WI38 (cell line): ENCODE measurements at regions not wholly inside any gene's neighbourhood (a gene's known extent, or its start where the extent isn't known, plus 50 kb on each side); places are given as distances from the start of the nearest gene placed in this dataset.
"Not testable (repeated sequence)": the region's sequence is repeated elsewhere in the genome, so short reads cannot be mapped to it uniquely, and the experiment has no call there.

Source experiments
- H3K4me3 ChIP-seq: 2 replicates; pipeline ENCODE4 v1.5.1; 2011; ENCODE audit warnings: low read depth, mild to moderate bottlenecking, control low read depth, low read length
- TF ChIP-seq, protein P1 (sequence below): IDR thresholded peaks from 2 replicates; pipeline ENCODE4 v1.5.1; 2012; ENCODE audit warnings: low read depth, mild to moderate bottlenecking, control low read depth, low read length

DNA sequence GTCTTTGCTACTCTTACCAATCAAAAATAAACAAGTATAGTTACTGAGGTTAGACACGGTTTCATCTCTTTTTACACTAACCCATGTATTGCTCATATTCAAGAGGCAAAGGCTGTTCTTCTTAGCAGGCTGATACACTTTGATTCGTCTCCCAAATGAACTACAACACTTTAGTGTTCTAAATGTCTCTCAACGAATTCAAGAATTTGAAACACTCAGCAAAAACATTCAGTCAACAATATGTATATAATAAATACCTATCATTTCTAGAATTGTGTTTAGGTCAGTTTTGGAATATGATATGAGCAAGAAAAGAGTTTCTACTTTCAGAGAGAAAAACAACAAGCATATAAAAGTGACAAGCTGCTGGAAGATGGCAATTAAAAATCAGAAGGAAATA, 669.6 kb upstream of the DPPA4 start:
- no peak overlapping the region for H3K4me3 ChIP-seq
- TF ChIP-seq, protein P1, sequence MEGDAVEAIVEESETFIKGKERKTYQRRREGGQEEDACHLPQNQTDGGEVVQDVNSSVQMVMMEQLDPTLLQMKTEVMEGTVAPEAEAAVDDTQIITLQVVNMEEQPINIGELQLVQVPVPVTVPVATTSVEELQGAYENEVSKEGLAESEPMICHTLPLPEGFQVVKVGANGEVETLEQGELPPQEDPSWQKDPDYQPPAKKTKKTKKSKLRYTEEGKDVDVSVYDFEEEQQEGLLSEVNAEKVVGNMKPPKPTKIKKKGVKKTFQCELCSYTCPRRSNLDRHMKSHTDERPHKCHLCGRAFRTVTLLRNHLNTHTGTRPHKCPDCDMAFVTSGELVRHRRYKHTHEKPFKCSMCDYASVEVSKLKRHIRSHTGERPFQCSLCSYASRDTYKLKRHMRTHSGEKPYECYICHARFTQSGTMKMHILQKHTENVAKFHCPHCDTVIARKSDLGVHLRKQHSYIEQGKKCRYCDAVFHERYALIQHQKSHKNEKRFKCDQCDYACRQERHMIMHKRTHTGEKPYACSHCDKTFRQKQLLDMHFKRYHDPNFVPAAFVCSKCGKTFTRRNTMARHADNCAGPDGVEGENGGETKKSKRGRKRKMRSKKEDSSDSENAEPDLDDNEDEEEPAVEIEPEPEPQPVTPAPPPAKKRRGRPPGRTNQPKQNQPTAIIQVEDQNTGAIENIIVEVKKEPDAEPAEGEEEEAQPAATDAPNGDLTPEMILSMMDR, result no peak

DNA sequence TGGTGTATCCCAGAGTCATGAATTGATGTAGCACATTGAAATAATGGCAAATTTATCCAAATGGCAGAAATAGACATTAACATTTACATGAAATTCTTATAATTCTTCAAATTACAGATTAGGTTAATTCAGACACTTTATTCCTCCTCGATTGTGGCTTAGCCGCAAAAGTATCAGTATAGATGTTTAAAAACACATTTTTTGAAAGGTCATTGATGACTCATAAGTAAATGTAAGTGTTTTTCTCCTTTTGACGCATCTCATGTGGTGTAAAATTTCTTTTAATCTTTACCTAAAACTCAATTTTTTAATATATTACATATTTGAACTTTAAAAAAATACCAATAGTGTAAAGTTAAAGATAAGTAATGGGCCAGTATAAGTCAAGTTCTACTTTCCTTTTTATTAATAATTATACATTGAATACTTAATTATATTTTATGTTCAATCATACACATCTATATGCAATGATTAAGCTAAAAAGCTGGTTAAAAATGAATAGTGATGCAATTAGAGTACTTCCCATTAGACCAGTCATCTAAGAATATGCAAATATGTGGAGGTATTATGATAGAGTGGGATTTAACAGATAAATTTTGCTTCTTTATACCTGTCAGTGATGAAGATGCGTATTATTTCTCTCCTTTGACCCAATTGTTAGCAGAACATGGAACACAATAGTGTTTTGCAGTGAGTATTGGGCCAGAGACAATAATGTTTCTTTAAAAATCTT, 678.1 kb upstream of the DPPA4 start:
- no peak overlapping the region for H3K4me3 ChIP-seq
- TF ChIP-seq, protein P1, result no peak

DNA sequence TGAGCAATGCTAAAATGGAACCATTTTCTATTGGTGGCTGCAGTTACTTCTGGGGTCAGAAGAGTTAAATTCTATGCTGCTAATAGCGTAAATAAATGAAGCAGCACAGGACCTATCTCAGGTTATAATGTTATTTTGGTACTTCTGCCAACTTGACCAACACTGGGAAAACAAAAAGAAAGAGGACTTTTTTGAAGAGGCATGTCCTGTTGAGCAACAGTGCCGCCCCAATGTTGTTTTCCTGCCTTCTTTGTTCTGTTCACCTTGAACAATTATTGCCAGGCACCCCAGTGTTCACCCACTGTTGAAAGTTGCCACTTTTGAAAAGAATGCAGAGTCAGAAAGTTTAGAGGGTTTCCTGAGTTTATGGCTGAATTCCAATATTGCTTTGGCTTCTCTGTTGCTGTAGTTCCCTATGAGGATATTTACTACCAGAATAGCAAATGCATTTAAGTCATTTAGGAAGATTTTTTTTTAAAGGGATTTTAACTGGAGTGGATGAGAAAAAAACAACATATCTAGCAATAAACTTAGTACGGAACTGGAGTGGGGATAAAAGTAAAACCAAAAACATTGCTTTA, 679.0 kb upstream of the DPPA4 start:
- H3K4me3 ChIP-seq, result no peak overlapping the region
- TF ChIP-seq, protein P1, result no peak

DNA sequence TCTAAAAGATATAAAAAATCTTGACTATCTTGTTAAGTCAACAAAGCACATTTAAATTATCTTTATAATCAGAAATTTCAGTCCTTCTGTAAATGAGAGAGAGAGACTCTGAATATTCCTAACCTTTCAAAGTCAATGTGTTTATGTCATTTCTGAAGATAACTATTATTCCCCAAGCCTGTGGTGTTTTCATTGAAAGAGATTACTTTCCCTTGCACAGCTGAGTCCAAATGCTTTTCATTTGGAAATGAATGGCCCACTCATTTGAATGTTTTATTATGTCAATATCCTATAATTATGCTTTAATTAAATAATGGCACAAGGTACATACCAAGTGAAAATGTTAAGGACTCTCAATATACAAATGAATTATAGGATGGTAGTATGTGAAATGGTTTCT, 680.0 kb upstream of the DPPA4 start:
- TF ChIP-seq, protein P1, result no peak
- no peak overlapping the region for H3K4me3 ChIP-seq

DNA sequence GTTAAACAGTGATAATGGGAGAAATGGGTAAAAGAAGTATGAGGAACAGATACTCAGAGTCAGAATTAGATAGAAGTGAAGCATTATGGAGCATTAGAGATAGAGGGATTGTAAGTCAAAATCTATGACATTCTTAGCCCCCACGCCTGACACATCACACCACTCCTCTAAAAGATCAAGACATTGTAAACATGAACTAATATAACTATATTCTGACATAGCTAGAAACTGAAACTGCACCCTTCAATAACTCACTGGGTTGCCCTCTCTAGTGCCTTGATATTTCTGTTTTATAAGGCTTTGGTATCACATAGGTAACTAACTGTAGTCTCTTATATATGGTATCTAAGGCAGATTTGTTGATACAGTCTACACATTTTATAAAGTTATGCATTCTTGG, 684.3 kb upstream of the DPPA4 start:
- TF ChIP-seq, protein P1, result no peak
- no peak overlapping the region for H3K4me3 ChIP-seq

DNA sequence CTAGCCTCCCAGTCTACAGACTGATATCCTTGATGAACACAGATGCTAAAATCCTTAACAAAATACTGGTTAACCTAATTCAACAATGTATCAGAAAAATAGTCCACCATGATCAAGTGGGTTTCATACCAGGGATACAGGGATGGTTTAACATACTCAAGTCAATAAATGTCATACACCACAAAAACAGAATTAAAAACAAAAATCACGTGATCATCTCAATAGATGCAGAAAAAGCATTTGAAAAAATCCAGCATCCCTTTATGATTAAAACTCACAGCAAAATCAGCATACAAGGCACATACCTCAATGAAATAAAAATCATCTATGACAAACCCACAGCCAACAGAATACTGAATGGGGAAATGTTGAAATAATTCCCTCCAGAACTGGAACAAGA, 685.7 kb upstream of the DPPA4 start:
- H3K4me3 ChIP-seq, result not testable (repeated sequence)

DNA sequence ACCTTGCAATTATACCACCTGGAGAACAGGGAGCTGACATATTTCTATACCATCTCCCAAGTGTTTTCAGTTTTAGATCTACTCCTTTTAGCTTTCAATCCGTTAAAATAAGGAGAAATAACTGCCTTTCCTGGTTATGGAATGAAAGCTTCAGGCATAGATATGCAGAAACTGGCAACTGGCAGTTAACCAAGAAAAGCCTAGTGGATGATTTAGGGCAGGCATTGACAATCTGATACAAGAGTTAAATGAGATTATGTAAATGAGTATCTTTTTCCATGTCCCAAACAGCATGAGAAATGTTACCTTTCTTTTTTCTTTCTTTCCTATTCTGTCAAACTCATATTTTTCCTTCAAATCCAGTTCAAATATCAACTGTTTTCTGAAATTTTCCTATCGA, 689.1 kb upstream of the DPPA4 start:
- H3K4me3 ChIP-seq, result no peak overlapping the region
- TF ChIP-seq, protein P1, result no peak

DNA sequence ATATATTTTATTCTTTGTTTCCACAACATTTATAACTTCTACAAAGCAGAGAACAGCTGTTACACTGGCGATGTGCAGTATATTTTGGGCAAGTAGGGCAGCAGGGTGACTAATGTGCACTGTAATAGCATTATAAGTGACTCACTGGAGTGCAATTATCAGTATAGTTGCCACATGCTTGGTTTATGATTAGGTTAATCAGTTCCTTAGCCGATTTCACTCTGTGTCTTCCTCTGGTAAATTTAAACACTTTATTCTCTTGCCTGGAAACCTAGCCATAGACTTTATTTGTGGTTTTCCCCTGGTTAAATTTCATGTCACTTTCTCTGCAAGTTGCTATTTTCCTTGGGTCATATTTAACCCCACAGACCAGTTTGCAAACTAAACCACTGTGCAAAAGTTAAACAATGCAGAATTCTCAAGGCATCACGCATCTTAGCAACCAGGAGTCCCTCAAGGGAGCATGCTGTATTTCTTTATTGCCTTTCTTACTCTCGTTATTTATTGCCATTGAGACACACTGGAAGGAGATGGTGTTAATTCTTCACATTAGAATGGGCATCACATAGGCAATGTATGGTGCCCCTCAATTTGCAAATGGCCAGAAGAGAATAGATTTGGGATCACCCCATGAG, 690.2 kb upstream of the DPPA4 start:
- TF ChIP-seq, protein P1, result no peak
- no peak overlapping the region for H3K4me3 ChIP-seq
